Peyer's patch (tissue), 4 donors: ENCODE measurements at regions not wholly inside any gene's neighbourhood (a gene's known extent, or its start where the extent isn't known, plus 50 kb on each side); places are given as distances from the start of the nearest gene placed in this dataset.

ENCODE experiments used
- CTCF ChIP-seq, 6 experiments: fragments of 450-650 bp in 4 of 6; fragments of 200-600 bp in 2 of 6; sonication (generic) in 1 of 6; IDR thresholded peaks; one replicate each; pipeline ENCODE4 v1.5.1; 2017 to 2019; ENCODE audit warnings: antibody characterized with exemption in 6 of 6, mild to moderate bottlenecking in 3 of 6, moderate library complexity in 1 of 6
- POLR2A ChIP-seq, 2 donors: fragments of 450-650 bp; IDR thresholded peaks; one replicate each; pipeline ENCODE4 v1.5.1; 2017; ENCODE audit warnings: antibody characterized with exemption in 2 of 2, mild to moderate bottlenecking in 2 of 2, moderate library complexity in 2 of 2

GRCh38 chr18:55696811-55697210 is 108.8 kb upstream of the TCF4 start:
- TF ChIP-seq CTCF (IDR thresholded peaks at IDR 0.05): no peak
- TF ChIP-seq POLR2A (IDR thresholded peaks at IDR 0.05): no peak
